Activated T-helper 2 cell treated with anti-CD3 and anti-CD28 coated beads, Interferon-gamma antibody, Interleukin-2, Interleukin-4, amounts not matched to agents 10 μg/mL and 5 μg/mL and 100 μg/mL, durations not matched to agents 14 hours and 24 hours and 36 hours (primary cell): ENCODE measurements at regions not wholly inside any gene's neighbourhood (a gene's known extent, or its start where the extent isn't known, plus 50 kb on each side); places are given as distances from the start of the nearest gene placed in this dataset.

ENCODE experiments used
- DNase-seq: peaks from one replicate; pipeline ENCODE4 v3.0.0; 2021; ENCODE audit warnings: low spot score
- H3K27ac Mint-ChIP-seq: one replicate; pipeline ENCODE4 v1.8.0; 2021; ENCODE audit warnings: mixed read lengths
- H3K27me3 Mint-ChIP-seq: one replicate; pipeline ENCODE4 v1.8.0; 2021; ENCODE audit warnings: low read depth, mixed read lengths
- H3K36me3 Mint-ChIP-seq: one replicate; pipeline ENCODE4 v1.8.0; 2021; ENCODE audit warnings: low read depth, mixed read lengths
- H3K4me1 Mint-ChIP-seq: one replicate; pipeline ENCODE4 v1.8.0; 2021; ENCODE audit warnings: low read depth, mixed read lengths
- H3K4me3 Mint-ChIP-seq: one replicate; pipeline ENCODE4 v1.8.0; 2021; ENCODE audit warnings: low read depth, mild to moderate bottlenecking, moderate library complexity, mixed read lengths
- H3K9me3 Mint-ChIP-seq: one replicate; pipeline ENCODE4 v1.8.0; 2021; ENCODE audit warnings: mixed read lengths
- intact Hi-C: fragments of 100-400 bp; cut with micrococcal nuclease; formaldehyde crosslinking; loops from one replicate; pipeline ENCODE4 v1.15.1; 2023

GRCh38 chr11:26198532-26199096 lies 133.3 kb upstream of the ANO3 start:
- Mint-ChIP-seq H3K4me3 (no peak overlapping the region), H3K27me3 (no peaks in the 10 kb centered on the region), H3K9me3 (peaks cover 18% of the 10 kb centered on the region), H3K27ac (no peak overlapping the region), H3K36me3 (no peaks in the 10 kb centered on the region), H3K4me1 (no peaks in the 10 kb centered on the region)
- no peak for DNase-seq
- intact Hi-C loops: no loop called here

GRCh38 chr11:26199331-26200095 lies 132.4 kb upstream of the ANO3 start:
- DNase-seq: no peak
- peaks cover 18% of the 10 kb centered on the region for H3K9me3 Mint-ChIP-seq
- H3K4me3 Mint-ChIP-seq: no peak overlapping the region
- no peaks in the 10 kb centered on the region for H3K27me3 Mint-ChIP-seq
- no peaks in the 10 kb centered on the region for H3K4me1 Mint-ChIP-seq
- H3K36me3 Mint-ChIP-seq: no peaks in the 10 kb centered on the region
- intact Hi-C loops: no loop called here
- H3K27ac Mint-ChIP-seq: no peak overlapping the region

- Mint-ChIP-seq H3K9me3 (peaks cover 8% of the 10 kb centered on the region), H3K27me3 (no peaks in the 10 kb centered on the region)
These were observed 130.5 kb upstream of the ANO3 start for GRCh38 chr11:26201411-26201810.

DNA sequence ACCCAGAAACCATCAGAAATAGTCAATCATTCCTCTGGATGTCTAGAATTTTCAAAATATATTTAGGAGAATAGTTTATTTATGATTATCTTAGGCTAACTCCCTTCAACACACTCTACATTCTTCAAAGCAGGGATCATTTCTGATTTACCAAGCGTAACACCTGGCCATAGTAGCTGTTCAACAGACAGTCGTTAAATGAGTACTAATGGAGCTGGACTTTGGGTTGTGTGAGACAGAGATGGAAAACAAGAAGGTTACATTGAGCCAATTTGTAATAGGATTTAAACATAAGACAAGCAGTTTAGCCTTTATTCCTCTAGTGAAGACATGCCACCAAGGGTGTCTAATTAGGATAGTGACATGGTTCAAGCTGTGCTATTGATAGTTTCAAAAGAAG lies 129.2 kb upstream of the ANO3 start:
- intact Hi-C loops: no loop called here
- H3K36me3 Mint-ChIP-seq: no peaks in the 10 kb centered on the region

More at GRCh38 chr11:26201411-26201810, 130.5 kb upstream of the ANO3 start:
- DNase-seq: no peak
- Mint-ChIP-seq H3K27ac (no peak overlapping the region), H3K4me1 (no peaks in the 10 kb centered on the region), H3K36me3 (no peaks in the 10 kb centered on the region), H3K4me3 (no peak overlapping the region)
- intact Hi-C loops: no loop called here

DNA sequence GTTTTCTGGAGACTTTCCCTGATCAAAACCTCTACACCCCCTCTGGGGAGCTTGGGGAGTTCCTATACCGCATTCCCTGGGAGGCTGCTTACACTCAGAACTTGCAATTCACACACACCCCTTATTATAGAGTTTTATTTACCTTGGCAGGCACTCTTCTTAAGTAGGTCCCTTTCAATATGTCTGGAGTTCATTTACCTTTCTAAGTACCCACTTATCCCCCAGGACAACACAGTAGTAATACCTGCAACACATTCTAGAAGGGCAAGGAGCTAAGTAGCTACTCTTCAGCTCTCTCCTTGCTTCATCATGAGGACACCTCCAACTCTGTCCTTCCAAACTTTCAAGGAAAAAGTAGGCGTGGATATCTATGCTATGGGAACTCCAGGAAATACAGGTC lies 127.8 kb upstream of the ANO3 start:
- no peak for DNase-seq
- Mint-ChIP-seq H3K27ac (no peak overlapping the region), H3K4me1 (no peaks in the 10 kb centered on the region), H3K36me3 (no peaks in the 10 kb centered on the region), H3K9me3 (peaks cover 4% of the 10 kb centered on the region), H3K27me3 (no peaks in the 10 kb centered on the region), H3K4me3 (no peak overlapping the region)
- intact Hi-C loops: no loop called here

More for the DNA sequence above, 129.2 kb upstream of the ANO3 start:
- DNase-seq: no peak
- no peak overlapping the region for H3K4me3 Mint-ChIP-seq
- peaks cover 8% of the 10 kb centered on the region for H3K9me3 Mint-ChIP-seq
- H3K27ac Mint-ChIP-seq: no peak overlapping the region
- no peaks in the 10 kb centered on the region for H3K4me1 Mint-ChIP-seq
- H3K27me3 Mint-ChIP-seq: no peaks in the 10 kb centered on the region

- no peak overlapping the region for H3K27ac Mint-ChIP-seq
- intact Hi-C loops: no loop called here
- H3K9me3 Mint-ChIP-seq: peaks cover 4% of the 10 kb centered on the region
- H3K4me1 Mint-ChIP-seq: no peaks in the 10 kb centered on the region
- H3K36me3 Mint-ChIP-seq: no peaks in the 10 kb centered on the region
- H3K27me3 Mint-ChIP-seq: no peaks in the 10 kb centered on the region
- H3K4me3 Mint-ChIP-seq: no peak overlapping the region
- DNase-seq: no peak
These were observed 127.1 kb upstream of the ANO3 start for GRCh38 chr11:26204839-26205238.

DNA sequence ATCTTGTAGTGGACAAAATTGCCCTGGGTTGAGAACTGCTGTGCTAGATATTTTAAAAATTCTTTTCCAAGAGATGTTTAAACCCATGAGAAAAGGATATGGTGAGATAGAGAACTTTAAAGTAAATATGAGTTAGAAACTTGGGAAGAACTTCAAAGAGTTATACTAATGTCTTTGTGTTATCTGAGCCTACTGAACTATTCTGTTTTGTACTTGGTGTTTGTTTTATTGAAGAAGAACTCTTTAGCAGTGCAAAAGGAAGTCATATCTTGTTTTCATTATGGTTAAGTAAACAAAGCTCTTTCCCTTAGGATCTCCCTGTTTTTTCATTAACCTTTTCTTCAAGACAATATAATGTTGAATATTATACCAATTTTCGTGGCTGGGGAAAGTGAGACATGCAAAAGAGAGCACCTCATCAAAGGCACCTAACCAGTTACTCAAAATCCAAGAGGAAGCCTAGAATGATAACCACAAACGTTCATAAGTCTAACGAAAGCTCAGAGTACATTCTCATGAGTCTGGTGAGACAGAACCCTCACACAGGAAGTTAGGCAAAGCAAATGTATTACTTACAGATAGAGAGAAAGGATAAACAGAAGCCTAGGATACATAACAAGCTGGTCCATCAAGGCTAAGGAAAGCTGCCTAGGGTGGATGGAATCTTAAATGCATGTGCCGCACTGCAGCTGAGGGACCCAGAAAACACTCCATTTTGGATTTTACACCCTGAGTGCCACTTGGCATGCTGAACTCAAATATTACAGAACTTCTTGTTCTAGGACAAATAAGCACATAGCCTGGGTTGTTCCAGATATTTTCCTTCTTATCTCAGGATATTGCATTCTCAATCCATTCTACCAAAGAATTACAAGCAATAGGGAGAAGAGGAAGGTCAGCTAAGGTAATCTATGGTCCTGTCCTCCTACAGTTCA lies 112.5 kb upstream of the ANO3 start:
- H3K27me3 Mint-ChIP-seq: no peaks in the 10 kb centered on the region
- H3K9me3 Mint-ChIP-seq: peaks cover 16% of the 10 kb centered on the region
- H3K36me3 Mint-ChIP-seq: no peaks in the 10 kb centered on the region
- no peak for DNase-seq
- no peak overlapping the region for H3K4me3 Mint-ChIP-seq
- intact Hi-C loops: no loop called here
- H3K4me1 Mint-ChIP-seq: no peaks in the 10 kb centered on the region
- H3K27ac Mint-ChIP-seq: no peak overlapping the region

DNA sequence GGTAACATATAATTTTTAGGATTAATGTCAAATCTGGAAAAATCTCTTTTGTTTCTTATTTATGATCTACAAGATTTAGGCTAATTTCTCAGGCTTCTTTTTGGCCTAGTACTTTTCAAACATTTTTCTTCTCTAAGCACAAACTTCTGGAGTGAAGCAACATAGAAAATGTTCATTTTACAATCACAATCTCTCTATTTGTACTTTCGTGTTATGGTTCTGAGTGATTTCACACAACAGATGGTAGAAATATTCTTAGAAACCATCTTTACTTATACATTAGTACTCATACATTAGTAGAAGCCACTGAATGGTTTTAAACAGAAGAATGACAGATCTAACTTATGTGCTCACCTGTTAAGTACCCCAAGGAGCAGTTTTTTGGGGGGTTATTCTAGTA lies 106.3 kb upstream of the ANO3 start:
- Mint-ChIP-seq H3K36me3 (no peaks in the 10 kb centered on the region), H3K4me3 (no peak overlapping the region), H3K9me3 (peaks cover 10% of the 10 kb centered on the region), H3K27me3 (no peaks in the 10 kb centered on the region), H3K27ac (no peak overlapping the region), H3K4me1 (no peaks in the 10 kb centered on the region)
- DNase-seq: no peak
- intact Hi-C loops: no loop called here

- H3K4me1 Mint-ChIP-seq: no peaks in the 10 kb centered on the region
- no peaks in the 10 kb centered on the region for H3K27me3 Mint-ChIP-seq
- peaks cover 4% of the 10 kb centered on the region for H3K9me3 Mint-ChIP-seq
- no peak for DNase-seq
- H3K27ac Mint-ChIP-seq: no peak overlapping the region
- H3K4me3 Mint-ChIP-seq: no peak overlapping the region
- no peaks in the 10 kb centered on the region for H3K36me3 Mint-ChIP-seq
- intact Hi-C loops: no loop called here
These were observed 104.6 kb upstream of the ANO3 start for GRCh38 chr11:26227301-26227746.

- H3K4me3 Mint-ChIP-seq: no peak overlapping the region
- no peak for DNase-seq
- peaks cover 2% of the 10 kb centered on the region for H3K9me3 Mint-ChIP-seq
- no peaks in the 10 kb centered on the region for H3K36me3 Mint-ChIP-seq
- no peak overlapping the region for H3K27ac Mint-ChIP-seq
- no peaks in the 10 kb centered on the region for H3K27me3 Mint-ChIP-seq
- H3K4me1 Mint-ChIP-seq: no peaks in the 10 kb centered on the region
- intact Hi-C loops: no loop called here
These were observed 103.9 kb upstream of the ANO3 start for GRCh38 chr11:26227883-26228502.

- intact Hi-C loops: no loop called here
- no peaks in the 10 kb centered on the region for H3K27me3 Mint-ChIP-seq
- H3K9me3 Mint-ChIP-seq: no peaks in the 10 kb centered on the region
- no peaks in the 10 kb centered on the region for H3K36me3 Mint-ChIP-seq
- no peaks in the 10 kb centered on the region for H3K4me1 Mint-ChIP-seq
- H3K27ac Mint-ChIP-seq: no peak overlapping the region
- DNase-seq: no peak
- H3K4me3 Mint-ChIP-seq: no peak overlapping the region
These were observed 103.2 kb upstream of the ANO3 start for GRCh38 chr11:26228778-26229177.

GRCh38 chr11:26229257-26229656 lies 102.7 kb upstream of the ANO3 start:
- no peak for DNase-seq
- Mint-ChIP-seq H3K27ac (no peak overlapping the region), H3K27me3 (no peaks in the 10 kb centered on the region), H3K36me3 (no peaks in the 10 kb centered on the region), H3K4me1 (no peaks in the 10 kb centered on the region), H3K4me3 (no peak overlapping the region), H3K9me3 (no peaks in the 10 kb centered on the region)
- intact Hi-C loops: no loop called here
